Stimulated activated CD4-positive, alpha-beta T cell treated with anti-CD3 and anti-CD28 coated beads, Interleukin-2, amount 100 ng/mL, for 48 hours (primary cell): ENCODE measurements at regions not wholly inside any gene's neighbourhood (a gene's known extent, or its start where the extent isn't known, plus 50 kb on each side); places are given as distances from the start of the nearest gene placed in this dataset.

Source experiments
- DNase-seq, 2 donors: peaks; one replicate each; pipeline ENCODE4 v3.0.0-alpha.2; 2020

GRCh38 chr7:1360521-1360971, 98.7 kb downstream of the MICALL2 start:
- DNase-seq: no peak

DNA sequence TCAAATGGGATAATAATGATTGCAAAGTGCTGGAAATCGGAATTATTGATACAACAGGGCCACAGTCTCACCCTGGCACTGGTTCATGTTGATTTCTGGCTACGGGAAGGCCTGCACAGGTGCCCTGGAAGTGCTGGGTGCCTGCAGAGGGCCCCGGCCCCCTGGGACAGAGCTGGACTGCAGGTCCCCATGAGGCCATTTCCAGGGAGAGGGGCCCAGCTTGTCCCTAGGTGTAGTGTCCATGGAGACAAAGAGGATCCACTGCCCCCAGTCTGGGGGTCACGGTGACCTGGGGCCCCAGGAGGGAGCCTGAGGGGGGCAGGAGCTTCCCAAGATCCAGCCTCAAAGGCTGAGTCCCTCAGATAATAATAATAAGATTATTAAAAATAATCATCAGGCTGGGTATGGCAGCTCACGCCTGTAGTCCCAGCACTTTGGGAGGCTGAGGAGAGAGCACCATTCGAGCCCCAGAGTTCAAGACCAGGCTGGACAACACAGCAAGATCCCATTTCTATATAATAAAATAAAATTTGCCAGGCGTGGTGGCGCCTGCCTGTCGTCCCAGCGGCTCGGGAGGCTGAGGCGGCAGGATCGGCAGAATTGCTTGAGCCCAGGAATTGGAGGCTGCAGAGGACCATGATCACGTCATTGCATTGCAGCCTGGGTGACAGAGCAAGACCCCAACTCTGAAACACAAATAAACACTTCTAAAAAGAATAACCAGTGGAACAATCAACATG, 98.1 kb downstream of the MICALL2 start:
- no peak for DNase-seq

DNA sequence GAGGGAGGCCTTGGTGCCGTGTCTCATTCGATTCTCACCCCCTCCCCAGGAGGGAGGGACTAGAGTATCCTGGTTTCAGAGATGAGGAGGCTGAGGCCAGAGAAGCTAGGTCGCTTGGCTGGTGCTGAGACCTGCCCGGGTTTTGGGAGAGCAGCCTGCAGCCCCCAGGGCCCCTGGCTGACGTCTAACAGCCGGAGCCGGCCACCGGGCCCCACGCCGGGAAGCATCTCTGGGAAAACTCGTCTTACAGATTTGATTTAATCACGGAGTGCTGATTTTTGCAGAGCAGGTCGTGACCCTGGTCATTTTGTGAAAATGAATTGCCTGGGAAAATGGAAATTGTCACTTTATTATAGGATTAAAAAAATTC, 97.5 kb downstream of the MICALL2 start:
- DNase-seq: no peak

DNA sequence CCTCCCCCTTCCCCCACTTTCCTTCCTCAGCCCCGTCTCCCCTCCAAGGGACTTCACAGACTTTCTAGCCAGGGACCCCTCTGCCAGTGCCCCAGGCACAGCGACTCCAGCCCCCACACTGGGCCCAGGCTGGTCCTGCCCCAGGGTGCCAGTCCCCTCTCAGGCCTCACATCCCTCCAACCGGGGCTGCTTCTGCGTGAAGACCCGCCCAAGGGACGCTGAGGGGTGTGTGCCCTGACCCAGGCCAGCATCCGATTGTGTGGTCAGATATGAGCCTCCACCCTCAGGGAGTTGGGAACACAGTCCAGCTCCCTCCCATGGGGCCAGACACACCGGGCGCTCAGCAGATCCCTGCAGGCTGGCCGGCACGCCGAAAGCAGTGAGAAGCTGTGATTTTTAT, 97.0 kb downstream of the MICALL2 start:
- no peak for DNase-seq

- no peak for DNase-seq
Observed at GRCh38 chr7:1364068-1364905, 95.0 kb downstream of the MICALL2 start.

GRCh38 chr7:1364906-1365570, 94.2 kb downstream of the MICALL2 start:
- no peak for DNase-seq

GRCh38 chr7:1365846-1366245, 93.4 kb downstream of the MICALL2 start:
- DNase-seq: no peak

- no peak for DNase-seq
Observed at GRCh38 chr7:1366801-1367405, 92.4 kb downstream of the MICALL2 start.

- no peak for DNase-seq
Observed at GRCh38 chr7:1367501-1368183, 91.6 kb downstream of the MICALL2 start.

GRCh38 chr7:1368184-1368681, 91.0 kb downstream of the MICALL2 start:
- DNase-seq: no peak

DNA sequence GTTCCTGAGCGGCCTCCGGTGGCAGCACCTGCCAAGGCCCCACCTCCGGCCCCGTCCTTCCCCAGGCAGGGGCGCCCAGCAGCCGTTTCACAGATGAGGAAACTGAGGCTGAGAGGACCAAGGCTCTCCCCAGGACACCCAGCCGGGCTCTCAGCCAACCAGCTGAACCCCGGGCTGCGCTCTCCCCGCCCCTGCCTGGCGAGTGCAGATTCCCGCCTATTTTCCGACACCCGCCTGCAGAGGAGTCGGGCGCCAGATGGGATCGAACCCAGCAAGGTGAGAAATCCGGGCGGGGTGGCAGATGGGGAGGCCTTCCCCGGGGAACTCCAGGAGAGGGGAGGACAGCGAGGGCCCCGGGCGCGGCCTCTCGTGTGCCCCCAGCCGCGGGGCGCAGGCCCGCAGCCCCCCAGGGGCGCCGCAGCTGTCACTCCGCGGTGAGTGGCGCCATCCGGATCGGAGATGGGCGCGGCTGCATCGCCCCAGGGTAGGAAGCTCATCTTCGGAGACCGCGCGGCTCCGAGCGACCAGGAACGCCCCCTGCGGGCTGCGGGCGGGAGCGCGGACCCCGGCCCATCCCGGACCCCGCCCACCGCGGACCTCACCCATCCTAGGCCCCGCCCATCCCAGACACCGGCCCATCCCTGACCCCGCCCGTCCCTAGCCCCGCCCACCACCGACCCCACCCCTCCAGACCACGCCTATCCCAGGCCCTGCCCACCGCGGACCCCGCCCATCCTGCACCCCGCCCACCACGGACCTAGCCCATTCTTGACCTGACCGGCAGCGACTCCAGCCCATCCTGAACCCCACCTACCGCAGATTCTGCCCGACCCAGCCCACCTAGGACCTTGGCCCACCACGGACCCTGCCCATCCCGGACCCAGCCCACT, 90.3 kb downstream of the MICALL2 start:
- peak; percentile 34 to 44 for DNase-seq

- DNase-seq: no peak
Observed at GRCh38 chr7:1369916-1370657, 89.2 kb downstream of the MICALL2 start.

DNA sequence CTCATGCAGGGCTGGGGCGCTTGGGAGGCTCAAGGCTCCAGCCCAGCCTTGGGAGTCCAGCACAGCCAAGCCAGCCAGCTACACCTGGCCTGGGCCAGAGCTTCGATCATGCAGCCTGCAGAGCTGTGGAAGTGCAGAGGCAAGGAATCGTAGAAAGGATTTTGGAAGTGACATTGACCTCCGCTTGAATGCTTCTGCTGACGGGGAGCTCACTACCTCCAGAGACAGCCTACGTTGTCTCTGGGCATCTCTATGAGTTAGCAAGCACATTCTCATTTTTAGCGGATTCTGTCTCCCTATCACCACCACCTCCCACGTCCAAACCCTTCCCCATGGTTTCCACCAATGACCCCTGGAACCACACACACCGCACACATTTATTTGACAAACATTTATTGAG, 88.5 kb downstream of the MICALL2 start:
- no peak for DNase-seq

GRCh38 chr7:1372063-1372462, 87.2 kb downstream of the MICALL2 start:
- no peak for DNase-seq

- DNase-seq: no peak
Observed at GRCh38 chr7:1372671-1373379, 86.4 kb downstream of the MICALL2 start.

DNA sequence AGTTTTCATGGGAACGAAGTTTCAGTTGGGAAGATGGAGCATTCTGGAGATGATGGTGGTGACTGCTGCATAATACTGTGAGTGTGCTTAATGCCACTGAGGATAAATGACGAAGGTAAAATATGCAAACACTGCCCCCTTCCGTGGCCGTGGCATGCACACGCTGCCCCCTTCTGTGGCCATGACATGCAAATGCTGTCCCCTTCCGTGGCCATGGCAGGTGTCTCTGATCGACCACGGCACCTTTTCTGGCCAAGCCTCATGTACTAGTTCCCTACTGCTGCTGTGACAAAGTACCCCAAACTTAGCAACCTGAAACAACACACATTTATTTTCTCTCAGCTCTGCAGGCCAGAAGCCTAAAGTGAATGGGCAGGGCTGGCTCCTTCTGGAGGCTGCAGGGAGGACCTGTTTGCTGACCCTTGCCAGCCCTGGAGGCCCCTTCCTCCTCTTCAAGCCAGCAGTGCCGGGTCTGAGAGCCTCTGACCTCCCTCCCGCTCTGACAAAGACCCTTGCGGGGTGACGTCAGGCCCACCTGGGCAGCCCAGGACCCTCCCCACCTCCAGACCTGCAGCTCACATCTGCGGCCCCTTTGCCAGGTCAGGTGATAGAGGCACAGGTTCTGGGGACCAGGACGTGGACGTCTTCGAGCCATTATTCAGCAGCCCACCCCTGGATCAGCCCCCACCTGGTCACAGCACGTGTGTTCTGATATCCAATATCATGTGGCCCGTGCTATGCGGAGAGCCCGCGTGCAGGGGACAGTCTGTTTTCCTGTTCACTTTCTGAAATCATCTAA, 82.0 kb downstream of the MICALL2 start:
- DNase-seq: no peak

DNA sequence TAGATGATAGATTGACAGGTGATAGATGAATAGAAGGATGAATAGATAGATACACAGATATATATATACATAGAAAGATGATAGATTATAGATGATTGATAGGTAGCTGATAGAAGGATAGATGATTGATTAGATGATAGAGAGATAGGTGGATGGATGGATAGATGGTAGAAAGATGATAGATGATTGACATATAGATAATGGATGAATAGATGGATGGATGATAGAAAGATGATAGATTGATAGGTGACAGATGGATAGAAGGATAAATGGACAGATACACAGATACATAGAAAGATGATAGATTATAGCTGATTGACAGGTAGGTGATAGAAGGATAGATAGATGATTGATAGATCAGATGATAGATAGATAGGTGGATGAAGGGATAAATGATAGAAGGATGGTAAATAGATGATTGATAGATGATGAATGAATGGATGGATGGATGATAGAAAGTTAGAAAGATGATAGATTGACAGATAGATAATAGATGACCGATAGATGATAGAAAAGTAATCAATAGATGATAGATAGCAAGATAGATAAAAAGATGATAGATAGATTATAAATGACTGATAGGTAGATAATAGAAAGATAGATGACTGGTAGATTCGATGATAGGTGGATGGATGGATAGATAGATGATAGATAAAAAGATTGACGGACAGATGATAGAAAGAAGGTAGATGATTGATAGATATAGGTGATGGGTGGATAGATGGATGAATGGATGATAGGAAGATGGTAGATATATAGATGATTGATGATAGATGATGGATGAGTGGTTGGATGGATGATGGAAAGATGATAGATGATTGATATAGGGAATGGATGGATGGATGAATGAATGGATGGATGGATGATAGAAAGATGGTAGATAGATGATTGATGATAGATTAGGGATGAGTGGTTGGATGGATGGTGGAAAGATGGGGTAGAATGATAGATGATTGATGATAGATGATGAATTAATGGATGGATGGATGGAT, 80.4 kb downstream of the MICALL2 start:
- DNase-seq: no peak
